Stimulated activated CD8-positive, alpha-beta memory T cell treated with anti-CD3 and anti-CD28 coated beads, Interleukin-12 subunit alpha, Interleukin-12 subunit beta, amount 100 ng/mL, for 24 hours (primary cell): ENCODE measurements at regions not wholly inside any gene's neighbourhood (a gene's known extent, or its start where the extent isn't known, plus 50 kb on each side); places are given as distances from the start of the nearest gene placed in this dataset.

Experiments used
- DNase-seq: peaks from one replicate; pipeline ENCODE4 v3.0.0-alpha.2; 2020; ENCODE audit errors: extremely low read depth

GRCh38 chr5:152271420-152271819 is 133.7 kb downstream of the NMUR2 start:
- DNase-seq = no peak

- no peak for DNase-seq
Observed at GRCh38 chr5:152270096-152270495, 135.0 kb downstream of the NMUR2 start.

- no peak for DNase-seq
Observed at GRCh38 chr5:152269533-152269932, 135.5 kb downstream of the NMUR2 start.

DNA sequence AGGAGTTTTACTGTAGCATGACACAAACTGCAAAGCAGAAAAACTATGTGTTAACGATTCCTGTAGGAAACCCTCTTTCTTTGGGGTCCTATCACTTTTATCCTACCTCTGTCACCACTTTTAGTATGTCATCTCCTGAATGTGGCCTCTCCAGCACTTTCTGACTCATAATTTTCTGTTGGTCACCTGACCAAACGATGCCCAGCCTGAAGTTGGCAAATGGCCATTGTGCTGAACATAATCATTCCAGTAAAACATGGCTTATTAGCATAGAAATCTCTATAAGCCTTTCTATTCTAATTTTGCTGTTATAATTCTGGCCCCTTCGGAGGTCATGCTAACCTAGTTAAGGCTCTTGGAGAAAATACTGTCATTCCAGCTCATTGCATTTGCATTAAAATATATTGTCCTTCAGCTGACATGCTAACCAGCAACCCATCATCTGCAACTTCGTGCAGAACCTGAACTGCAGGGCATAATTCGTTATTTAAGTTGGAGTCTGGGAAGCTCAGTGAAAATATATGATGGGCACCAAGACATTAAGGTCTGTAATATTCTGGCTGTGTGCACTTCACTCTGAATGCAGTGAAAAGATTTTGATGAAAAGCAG is 140.3 kb downstream of the NMUR2 start:
- DNase-seq = no peak

- DNase-seq = no peak
Observed at GRCh38 chr5:152262667-152263066, 142.4 kb downstream of the NMUR2 start.

- no peak for DNase-seq
Observed at GRCh38 chr5:152260940-152261339, 144.1 kb downstream of the NMUR2 start.

DNA sequence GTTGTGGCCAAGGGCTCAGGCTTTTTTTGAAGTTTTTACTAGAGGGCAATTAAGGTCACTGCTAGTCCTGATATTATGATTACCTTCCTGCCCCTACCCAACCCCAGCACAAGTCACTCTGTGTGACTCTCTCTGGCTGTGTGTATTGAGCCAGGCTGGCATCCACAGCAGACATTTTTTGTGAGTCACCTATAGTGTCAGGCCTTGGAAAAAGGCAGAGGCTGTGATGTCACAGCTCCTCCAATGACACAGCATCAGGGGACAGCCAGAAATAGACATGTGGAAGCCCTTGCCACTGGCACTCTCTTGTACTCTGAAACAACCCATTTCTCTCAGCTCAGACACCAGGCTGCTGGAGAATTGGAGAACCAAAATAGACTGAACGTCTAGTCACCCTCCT is 145.4 kb downstream of the NMUR2 start:
- DNase-seq = no peak

GRCh38 chr5:152256580-152256979 is 148.5 kb downstream of the NMUR2 start:
- DNase-seq = no peak

DNA sequence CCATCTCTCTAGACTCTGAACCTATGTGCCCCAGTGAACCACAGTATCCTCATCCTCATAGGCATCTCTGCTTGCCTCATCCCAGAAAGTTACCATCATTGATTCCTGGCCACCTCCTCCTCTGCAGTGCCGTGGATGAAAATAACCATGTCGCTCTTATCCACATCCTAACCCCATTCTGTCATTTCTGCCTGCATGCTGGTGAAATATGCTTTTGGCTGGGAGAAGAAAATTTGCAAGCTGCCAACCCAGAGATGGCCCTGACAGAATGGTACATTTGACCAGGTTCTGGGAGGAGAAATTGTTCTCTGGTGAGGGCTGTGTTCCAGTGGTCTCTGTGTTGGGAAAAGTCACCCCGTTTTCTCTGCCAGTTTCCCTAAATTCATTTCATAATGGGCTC is 149.7 kb downstream of the NMUR2 start:
- no peak for DNase-seq

- no peak for DNase-seq
Observed at GRCh38 chr5:152247850-152248385, 157.2 kb downstream of the NMUR2 start.

- DNase-seq = no peak
Observed at GRCh38 chr5:152246401-152246800, 158.7 kb downstream of the NMUR2 start.

- DNase-seq = no peak
Observed at GRCh38 chr5:152237531-152237930, 167.5 kb downstream of the NMUR2 start.

DNA sequence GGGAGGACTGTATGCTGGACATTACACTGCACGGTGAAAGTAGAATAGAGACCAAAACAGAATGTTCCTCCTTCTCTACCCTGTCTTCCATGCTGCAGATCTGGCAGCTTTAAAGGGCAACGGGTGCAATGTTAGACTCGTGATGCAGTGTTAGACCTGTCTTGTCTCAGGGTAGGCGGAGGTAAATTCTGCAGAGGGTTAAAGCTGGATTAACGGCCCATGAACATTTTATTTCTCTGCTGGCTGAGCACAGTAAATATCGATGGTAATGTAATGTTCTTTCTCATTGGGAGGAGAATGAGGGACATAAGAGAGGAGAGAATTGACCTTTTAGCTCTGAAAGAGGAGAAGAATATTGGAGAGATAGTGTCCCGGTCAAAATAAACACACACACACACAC is 178.9 kb downstream of the NMUR2 start:
- no peak for DNase-seq

DNA sequence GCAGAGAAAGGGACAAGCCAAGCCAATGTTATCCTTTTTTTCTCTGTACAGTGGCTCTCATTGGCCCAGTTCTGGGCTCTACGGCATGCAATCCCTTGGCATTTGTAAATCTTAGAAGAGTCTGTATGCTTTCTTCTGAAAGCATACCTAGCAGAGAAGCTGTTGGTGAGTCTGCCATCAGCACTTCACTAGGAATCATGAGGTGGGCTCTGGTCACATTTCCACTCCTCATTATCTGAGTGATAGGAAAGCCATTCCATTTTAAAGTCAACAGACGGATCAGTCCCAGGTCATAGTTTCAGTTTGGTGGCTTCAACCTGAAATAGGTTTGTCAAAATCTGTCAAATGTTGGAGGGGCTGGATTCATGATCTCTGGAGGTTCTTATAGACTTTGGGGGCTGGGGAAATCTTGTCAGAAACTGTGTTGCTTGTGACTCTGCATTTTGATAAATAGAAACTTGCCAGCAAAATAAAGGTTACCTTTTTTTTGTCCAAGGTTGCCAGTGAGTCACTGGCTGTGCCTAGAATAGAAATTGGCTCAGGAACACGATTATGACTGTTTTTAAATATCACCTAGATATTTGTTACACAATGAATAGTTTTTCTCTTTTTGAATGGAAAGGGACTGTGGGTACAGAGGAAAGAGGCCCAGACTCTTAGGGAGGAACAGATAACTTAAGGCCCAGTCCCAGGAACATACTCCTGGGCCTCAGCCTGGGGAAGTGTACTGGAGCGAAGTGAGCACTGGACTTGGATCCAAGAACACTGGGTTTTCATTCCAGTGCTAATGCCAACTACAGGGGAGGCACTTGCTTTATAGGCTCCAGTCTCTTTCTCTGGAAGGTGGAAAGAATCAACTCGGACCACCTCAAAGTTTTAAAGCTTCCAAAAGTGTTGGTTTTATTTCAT is 183.1 kb downstream of the NMUR2 start:
- no peak for DNase-seq

GRCh38 chr5:152218694-152219093 is 186.4 kb downstream of the NMUR2 start:
- no peak for DNase-seq

DNA sequence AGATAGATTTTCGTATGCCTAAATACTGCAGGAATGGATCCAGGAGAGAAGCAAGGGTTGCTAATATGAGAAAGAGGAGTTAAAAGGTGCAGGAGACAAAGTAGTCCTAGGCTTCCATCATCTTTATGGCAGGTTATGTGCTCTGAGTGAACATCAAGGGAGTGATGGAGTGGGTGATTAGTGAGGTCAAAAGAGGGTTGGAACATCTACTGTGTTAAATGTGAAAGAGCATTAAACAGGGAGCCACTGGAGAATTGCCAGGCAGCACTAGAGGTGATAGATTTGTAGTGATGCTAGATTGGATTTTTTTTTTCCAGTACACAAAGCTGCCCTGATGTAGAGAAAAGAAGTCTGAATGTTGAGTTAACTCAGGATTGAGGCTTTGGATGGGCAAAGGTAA is 199.3 kb downstream of the NMUR2 start:
- DNase-seq = no peak

DNA sequence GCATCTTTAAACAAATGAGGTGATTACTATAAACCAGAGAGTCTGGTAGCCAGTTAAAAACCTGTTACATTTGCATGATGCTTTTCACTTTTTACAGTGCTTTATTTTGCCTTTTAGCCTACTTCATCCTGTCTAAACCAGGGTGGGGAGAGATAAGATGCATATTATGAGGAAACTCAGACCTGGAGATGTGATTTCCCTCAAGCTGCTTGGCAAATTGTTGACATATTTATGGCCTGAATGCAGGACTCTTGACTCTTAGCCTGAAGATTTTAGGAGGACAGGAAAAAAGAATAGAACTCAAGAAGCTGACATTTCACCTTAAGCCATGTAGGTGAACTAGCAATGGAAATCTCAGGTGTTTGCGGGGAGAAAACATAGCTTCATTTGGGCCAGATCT is 202.8 kb downstream of the NMUR2 start:
- DNase-seq = no peak

DNA sequence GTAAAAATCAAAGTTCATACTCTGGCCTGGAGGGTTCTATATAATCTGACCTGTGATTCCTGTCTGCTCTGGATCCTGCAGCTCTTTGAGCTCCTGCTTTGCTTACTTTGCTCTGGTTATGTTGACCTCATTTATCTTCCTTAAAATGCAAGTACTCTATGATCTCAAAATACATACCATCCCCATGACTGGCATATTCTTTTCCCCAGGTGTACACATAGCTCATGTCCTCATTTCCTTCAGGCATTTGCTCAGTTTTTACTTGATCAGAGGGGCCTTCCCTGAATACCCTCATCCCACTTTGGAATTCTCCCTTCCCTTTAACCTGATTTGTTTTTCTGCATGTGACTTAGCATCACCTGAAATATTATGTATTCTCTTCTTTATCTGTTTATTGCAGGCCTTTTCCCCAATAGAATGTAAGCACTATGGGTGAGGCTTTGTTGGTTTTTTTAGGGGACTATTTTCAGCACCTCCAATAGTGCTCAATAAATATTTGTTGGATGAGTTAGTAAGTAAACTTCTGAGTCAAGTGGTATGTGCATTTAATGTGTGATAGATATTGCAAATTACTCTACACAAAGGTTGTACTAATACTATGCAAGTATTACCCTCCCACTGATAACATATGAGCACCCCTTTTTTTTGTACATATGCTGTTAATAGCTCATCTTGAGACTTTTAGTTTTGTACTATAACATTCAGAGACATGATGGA is 211.5 kb downstream of the NMUR2 start:
- DNase-seq = no peak

DNA sequence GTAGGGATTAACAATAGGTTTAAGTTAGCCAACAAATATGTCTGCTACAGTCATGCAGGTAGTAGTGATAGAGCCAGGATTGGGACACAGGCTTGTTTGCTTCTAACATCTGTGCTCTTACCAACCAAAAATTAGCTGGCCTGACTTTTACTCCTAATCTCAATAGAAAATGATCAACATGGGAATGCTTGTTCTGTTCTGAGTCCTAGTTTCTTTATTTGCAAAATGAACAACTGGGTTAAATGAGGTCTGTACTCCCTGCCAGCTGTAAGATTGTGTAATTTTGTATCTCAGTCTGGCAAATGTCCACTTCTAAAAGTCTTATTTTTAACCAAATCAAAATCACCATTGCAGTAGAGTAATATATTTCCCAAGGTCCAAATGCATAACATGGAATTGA is 216.8 kb downstream of the NMUR2 start:
- DNase-seq = no peak

DNA sequence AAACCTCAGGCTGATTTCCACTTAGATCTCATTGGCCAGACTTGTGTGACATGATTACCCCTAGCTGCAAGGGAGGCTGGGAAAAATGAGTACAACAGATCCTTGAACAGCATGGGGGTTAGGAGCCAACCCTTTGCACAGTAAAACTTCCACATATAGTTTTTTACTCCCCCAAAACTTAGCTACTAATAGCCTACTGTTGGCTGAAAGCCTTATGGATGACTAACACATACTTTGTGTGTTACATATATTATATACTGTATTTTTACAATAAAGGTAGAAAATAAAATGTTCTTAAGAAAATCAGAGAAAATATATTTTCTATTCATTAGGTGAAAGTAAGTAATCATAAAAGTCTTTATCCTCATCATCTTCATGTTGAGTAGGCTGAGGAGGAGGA is 217.4 kb downstream of the NMUR2 start:
- DNase-seq = no peak

DNA sequence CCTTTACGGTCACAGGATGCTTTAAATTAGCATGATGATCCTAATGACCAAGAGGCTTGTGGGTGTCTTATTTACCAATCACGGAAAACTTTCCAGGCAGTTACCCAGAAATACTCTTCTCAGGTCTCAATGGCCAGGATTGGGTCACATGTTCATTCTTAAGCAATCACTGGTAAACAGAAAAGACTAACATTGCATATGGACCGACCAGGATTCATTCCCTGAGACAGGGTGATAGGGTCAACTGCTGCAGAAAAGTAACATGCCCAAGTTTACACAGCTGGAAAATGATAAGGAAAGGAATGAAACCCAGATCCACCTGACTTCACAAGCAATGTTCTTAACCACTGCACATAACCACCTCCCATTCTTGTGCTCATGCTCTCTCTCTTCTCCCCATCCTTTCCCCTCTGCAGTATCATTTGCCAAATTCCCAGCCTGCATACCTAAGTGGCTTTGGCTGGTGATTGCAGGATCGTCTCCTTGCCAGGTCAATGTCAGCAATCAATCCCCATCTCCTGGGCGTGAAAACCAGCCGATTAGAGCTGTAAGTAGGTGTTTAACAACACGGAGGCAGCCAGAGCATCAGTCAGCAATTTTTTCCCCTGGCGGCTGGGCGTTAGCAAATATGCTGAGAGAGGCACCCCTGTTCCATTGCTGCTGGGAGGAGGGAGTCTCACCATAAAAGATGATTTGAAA is 219.4 kb downstream of the NMUR2 start:
- no peak for DNase-seq

- no peak for DNase-seq
Observed at GRCh38 chr5:152184266-152184665, 220.8 kb downstream of the NMUR2 start.
